ENCODE measurements at regions not wholly inside any gene's neighbourhood (a gene's known extent, or its start where the extent isn't known, plus 50 kb on each side); places are given as distances from the start of the nearest gene placed in this dataset.

- BruUV-seq (replicated peaks), result no TSS peak
- POLR2A ChIA-PET, result no interaction called here
- FAIRE-seq, result no peak
Observed at GRCh38 chr2:237235383-237236095, 149.8 kb downstream of the COPS8 start.

More at GRCh38 chr2:237235383-237236095, 149.8 kb downstream of the COPS8 start:
- H3K4me1 ChIP-seq (ENCODE audit: control insufficient read depth, extremely low read depth, insufficient read depth, low read length), result no peaks in the 10 kb centered on the region
- H3K9me3 ChIP-seq (replicated peaks; ENCODE audit: control insufficient read depth, insufficient read depth, low read length), result no peaks in the 10 kb centered on the region
- peaks cover 0 to 5% of the 10 kb centered on the region in 2 experiments for H3K27me3 ChIP-seq (ENCODE audit: control insufficient read depth in 2 of 2, insufficient read depth in 2 of 2, low read length in 2 of 2)
- intact Hi-C loops (cut with micrococcal nuclease) (no loop called here), dilution Hi-C loops (cut with MboI; ENCODE audit: extremely low pct_ligation_motif_present, low sequenced_read_pairs) (no loop called here)
- no peak for DNase-seq (ENCODE audit: low read depth, low spot score)
- TF ChIP-seq MYC (IDR thresholded peaks at IDR 0.05; ENCODE audit: low read depth, low read length) (no peak), GATA2 (IDR thresholded peaks at IDR 0.05; ENCODE audit: insufficient read depth, insufficient read length, low read depth, low read length) (no peak), FOS (IDR thresholded peaks at IDR 0.05; ENCODE audit: borderline replicate concordance, insufficient read depth, low read length) (no peak), POLR2A (IDR thresholded peaks at IDR 0.05; ENCODE audit: low read depth, low read length) (no peak), POLR2AphosphoS5 (IDR thresholded peaks at IDR 0.05; ENCODE audit: insufficient read depth, low read depth, low read length) (no peak), CTCF (IDR thresholded peaks at IDR 0.05; ENCODE audit: extremely low read depth in 1 of 2, insufficient read depth in 1 of 2, low read depth in 1 of 2, low read length in 2 of 2) (no peak), JUN (IDR thresholded peaks at IDR 0.05; ENCODE audit: borderline replicate concordance, insufficient read depth, insufficient read length, low read depth) (no peak), EZH2 (IDR thresholded peaks at IDR 0.05; ENCODE audit: borderline replicate concordance, low read depth, low read length, severe bottlenecking) (no peak)
- TF ChIP-seq, protein P1, sequence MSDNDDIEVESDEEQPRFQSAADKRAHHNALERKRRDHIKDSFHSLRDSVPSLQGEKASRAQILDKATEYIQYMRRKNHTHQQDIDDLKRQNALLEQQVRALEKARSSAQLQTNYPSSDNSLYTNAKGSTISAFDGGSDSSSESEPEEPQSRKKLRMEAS (IDR thresholded peaks at IDR 0.05; ENCODE audit: insufficient read depth, insufficient read length), result no peak
- H4K20me1 ChIP-seq (replicated peaks; ENCODE audit: control insufficient read depth, extremely low read depth, insufficient read depth, low read length), result no peaks in the 10 kb centered on the region
- no peak overlapping the region for H3K27ac ChIP-seq (ENCODE audit: insufficient read depth, low read depth, low read length)
- no peak overlapping the region for H3K9ac ChIP-seq (replicated peaks; ENCODE audit: extremely low read depth, insufficient read depth, low read length)
- H3K9me1 ChIP-seq (replicated peaks; ENCODE audit: control insufficient read depth, extremely low read depth, insufficient read depth, low read length), result no peaks in the 10 kb centered on the region
- no peak overlapping the region for H3K4me3 ChIP-seq (replicated peaks in 1 of 3; ENCODE audit: insufficient read depth in 1 of 3, low read depth in 1 of 3, low read length in 3 of 3)
- CTCF ChIA-PET, result no interaction called here
- H3K4me2 ChIP-seq (ENCODE audit: insufficient read depth, low read length), result no peak overlapping the region
- H2AFZ ChIP-seq (ENCODE audit: low read depth, low read length), result no peak overlapping the region
- no peaks in the 10 kb centered on the region for H3K79me2 ChIP-seq (ENCODE audit: control insufficient read depth, insufficient read depth, low read length)
- H3K36me3 ChIP-seq (ENCODE audit: control insufficient read depth in 2 of 2, extremely low read depth in 1 of 2, insufficient read depth in 2 of 2, low read length in 2 of 2), result no peaks in the 10 kb centered on the region
